ENCODE measurements at regions not wholly inside any gene's neighbourhood (a gene's known extent, or its start where the extent isn't known, plus 50 kb on each side); places are given as distances from the start of the nearest gene placed in this dataset.

DNA sequence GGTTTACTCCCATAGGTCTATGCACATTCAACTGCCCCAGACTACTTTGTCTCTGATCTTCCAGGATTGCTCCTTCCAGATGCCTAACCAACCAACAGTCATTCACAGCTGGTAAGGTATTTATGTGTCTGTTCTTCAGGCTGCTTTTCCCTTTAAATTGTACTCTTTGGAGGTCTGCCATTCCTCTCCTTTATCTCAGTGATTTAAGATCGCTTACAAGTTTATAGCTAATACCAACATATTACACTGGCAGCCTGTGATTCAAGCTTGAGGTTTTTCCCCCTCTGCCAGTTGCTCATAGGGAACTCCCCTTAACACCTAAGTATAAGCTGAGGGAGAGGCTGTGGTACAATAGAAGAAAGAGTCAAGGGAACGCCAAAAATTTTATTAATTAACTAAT, 711.7 kb upstream of the EDIL3 start:
- H3K9me3 Mint-ChIP-seq: peaks cover 13% of the 10 kb centered on the region

DNA sequence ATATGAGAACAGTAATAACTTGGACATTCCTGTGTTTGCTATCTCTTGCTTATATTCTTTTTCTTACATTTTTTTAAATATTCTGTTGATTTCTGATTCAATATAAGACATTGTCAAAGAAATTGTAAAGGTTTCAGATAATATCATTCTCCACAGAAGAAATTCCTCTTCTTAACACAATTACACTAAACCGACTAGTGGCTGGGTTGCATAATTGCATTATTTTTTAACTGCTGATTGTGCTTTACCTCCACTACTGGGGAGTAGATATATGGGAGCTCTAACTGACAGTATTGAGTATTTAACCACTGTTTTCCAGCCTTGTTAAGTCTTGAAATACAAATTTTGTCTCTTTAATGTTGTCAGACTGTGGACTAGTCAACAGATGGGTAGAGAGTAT, 723.8 kb upstream of the EDIL3 start:
- Mint-ChIP-seq H3K4me1 (ENCODE audit: low read depth) (no peaks in the 10 kb centered on the region), H3K9me3 (peaks cover 3% of the 10 kb centered on the region), H3K4me3 (no peak overlapping the region), H3K27me3 (ENCODE audit: low read depth) (no peaks in the 10 kb centered on the region), H3K36me3 (ENCODE audit: insufficient read depth) (no peaks in the 10 kb centered on the region)
- no peak for DNase-seq
- no peak for ATAC-seq

More for the DNA sequence above, 711.7 kb upstream of the EDIL3 start:
- H3K4me3 Mint-ChIP-seq: no peak overlapping the region
- DNase-seq (no peak), ATAC-seq (no peak)
- no peaks in the 10 kb centered on the region for H3K27me3 Mint-ChIP-seq (ENCODE audit: low read depth)
- no peaks in the 10 kb centered on the region for H3K4me1 Mint-ChIP-seq (ENCODE audit: low read depth)
- H3K36me3 Mint-ChIP-seq (ENCODE audit: insufficient read depth): no peaks in the 10 kb centered on the region

DNA sequence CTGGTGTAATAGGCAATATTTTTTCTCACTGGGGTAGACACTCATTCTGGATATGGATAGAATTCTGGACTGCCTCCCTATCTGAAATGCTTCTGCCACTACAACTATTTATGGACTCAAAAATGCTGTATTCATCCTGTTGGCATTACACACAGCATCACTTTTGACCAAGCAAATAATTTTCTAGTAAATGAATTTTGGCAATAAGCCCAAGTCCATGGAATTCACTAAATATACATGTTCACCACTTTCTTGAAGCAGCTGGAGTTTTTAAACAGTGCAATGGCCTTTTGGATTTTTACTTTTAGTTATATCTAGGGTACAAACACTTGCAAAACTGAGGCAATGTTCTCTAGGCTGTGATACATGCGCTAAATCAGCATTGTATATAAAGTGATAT, 724.9 kb upstream of the EDIL3 start:
- ATAC-seq (no peak), DNase-seq (no peak)
- no peak overlapping the region for H3K4me3 Mint-ChIP-seq
- H3K27me3 Mint-ChIP-seq (ENCODE audit: low read depth): no peaks in the 10 kb centered on the region
- no peaks in the 10 kb centered on the region for H3K36me3 Mint-ChIP-seq (ENCODE audit: insufficient read depth)
- peaks cover 3% of the 10 kb centered on the region for H3K9me3 Mint-ChIP-seq
- H3K4me1 Mint-ChIP-seq (ENCODE audit: low read depth): no peaks in the 10 kb centered on the region

DNA sequence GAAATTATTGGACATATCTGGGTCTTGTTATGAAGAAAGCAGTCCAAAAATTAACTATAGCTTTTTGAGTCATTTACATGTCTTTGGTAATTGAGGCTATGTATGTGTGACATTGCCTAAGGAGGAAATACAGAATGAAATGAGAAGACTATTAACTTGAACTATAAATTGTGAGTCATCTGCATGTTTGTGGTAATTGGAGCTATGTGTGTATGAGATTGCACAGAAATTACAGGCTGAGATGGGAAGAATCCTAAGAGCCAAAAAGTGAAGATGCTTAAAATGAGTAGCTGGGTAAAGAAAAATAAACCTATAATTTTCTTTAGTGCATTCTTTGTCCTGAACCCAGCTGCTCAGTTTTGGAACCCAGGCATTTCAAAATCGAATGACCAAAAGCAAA, 747.6 kb upstream of the EDIL3 start:
- DNase-seq: no peak
- no peak for ATAC-seq
- Mint-ChIP-seq H3K4me1 (ENCODE audit: low read depth) (no peaks in the 10 kb centered on the region), H3K4me3 (no peak overlapping the region), H3K36me3 (ENCODE audit: insufficient read depth) (no peaks in the 10 kb centered on the region), H3K27me3 (ENCODE audit: low read depth) (no peaks in the 10 kb centered on the region), H3K9me3 (peaks cover 7% of the 10 kb centered on the region)

DNA sequence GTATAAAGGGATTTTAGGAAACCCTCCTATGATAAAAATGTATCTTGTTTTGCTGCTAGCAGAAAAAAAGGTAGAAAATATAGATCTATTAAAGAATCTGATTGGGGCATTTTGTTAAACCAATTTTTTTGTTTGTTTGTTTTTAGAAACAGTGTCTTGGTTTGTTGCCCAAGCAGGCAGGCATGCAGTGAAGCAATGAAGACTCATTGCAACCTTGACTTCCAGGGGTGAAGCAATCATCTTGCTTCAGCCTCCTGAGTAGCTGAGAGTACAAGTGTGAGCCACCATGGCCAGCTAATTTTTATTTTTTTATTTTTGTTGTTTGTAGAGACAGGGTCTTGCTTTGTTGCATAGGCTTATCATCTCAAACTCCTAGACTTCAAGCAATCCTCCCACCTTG, 755.8 kb upstream of the EDIL3 start:
- Mint-ChIP-seq H3K4me3 (no peak overlapping the region), H3K27me3 (ENCODE audit: low read depth) (no peaks in the 10 kb centered on the region), H3K9me3 (peaks cover 8% of the 10 kb centered on the region), H3K4me1 (ENCODE audit: low read depth) (no peaks in the 10 kb centered on the region), H3K36me3 (ENCODE audit: insufficient read depth) (no peaks in the 10 kb centered on the region)
- DNase-seq: no peak
- ATAC-seq: no peak

DNA sequence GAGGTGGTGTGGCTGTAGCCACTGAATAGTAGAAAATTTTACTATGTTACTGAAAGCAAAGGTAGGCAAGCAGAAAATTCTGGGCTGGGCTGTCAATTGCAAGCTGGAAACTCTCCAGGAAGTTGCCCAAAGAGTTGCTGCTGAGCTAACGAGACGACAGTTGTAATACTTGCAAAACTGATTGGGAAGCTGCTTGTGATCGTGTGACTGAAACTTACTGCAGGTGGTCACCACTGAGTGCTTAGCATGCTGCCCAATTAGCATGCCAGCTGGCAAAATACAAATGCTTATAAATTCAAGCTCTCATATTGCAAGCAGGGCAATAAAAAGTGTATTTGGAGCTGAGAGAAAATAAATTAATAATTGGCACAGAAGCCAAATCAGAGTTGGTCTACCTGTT, 758.5 kb upstream of the EDIL3 start:
- DNase-seq (no peak), ATAC-seq (no peak)
- Mint-ChIP-seq H3K27me3 (ENCODE audit: low read depth) (no peaks in the 10 kb centered on the region), H3K9me3 (peaks cover 8% of the 10 kb centered on the region), H3K4me3 (no peak overlapping the region), H3K36me3 (ENCODE audit: insufficient read depth) (no peaks in the 10 kb centered on the region), H3K4me1 (ENCODE audit: low read depth) (no peaks in the 10 kb centered on the region)

DNA sequence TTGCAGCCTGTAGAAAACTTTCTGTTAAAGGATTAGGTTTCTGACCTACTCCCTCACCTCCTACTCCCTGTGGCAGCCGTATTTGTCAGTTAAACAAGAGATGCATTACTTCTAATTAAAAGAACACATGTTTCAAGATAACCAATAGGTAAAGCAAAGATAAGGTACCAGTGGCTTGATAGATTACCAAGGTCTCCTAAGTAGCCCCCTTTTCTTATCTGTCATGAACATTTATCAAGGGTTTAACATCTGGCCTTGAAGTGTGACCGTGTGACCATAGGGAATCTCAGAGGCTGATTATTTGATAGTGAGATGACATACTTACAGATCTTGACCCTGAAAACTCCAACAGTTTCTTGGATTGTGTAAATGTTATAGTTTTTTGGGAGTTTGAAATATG, 764.0 kb upstream of the EDIL3 start:
- no peaks in the 10 kb centered on the region for H3K4me1 Mint-ChIP-seq (ENCODE audit: low read depth)
- H3K27me3 Mint-ChIP-seq (ENCODE audit: low read depth): no peaks in the 10 kb centered on the region
- no peaks in the 10 kb centered on the region for H3K36me3 Mint-ChIP-seq (ENCODE audit: insufficient read depth)
- DNase-seq (no peak), ATAC-seq (no peak)
- H3K9me3 Mint-ChIP-seq: peaks cover 6% of the 10 kb centered on the region
- no peak overlapping the region for H3K4me3 Mint-ChIP-seq

DNA sequence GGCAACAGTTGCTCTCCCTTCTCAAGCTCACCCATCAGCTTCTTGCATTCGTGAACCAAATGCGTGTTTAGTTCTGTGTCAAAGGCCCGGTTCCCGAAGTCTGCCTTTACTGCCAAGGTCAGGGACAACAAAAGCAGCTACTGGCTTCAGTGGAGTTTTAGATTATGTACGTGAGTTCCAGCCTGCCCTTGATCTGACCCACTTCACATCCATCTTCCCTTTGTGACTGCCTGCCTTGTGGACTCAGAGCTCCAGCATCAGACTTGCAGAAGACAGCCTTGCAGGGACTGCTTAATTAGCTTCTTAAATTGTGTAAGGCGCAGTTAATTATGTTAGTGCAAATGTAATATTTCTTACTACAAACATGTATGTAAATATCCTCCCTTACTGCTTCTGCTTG, 774.7 kb upstream of the EDIL3 start:
- Mint-ChIP-seq H3K4me3 (no peak overlapping the region), H3K9me3 (no peaks in the 10 kb centered on the region), H3K4me1 (ENCODE audit: low read depth) (no peaks in the 10 kb centered on the region), H3K27me3 (ENCODE audit: low read depth) (no peaks in the 10 kb centered on the region), H3K36me3 (ENCODE audit: insufficient read depth) (no peaks in the 10 kb centered on the region)
- DNase-seq: no peak
- ATAC-seq: no peak

DNA sequence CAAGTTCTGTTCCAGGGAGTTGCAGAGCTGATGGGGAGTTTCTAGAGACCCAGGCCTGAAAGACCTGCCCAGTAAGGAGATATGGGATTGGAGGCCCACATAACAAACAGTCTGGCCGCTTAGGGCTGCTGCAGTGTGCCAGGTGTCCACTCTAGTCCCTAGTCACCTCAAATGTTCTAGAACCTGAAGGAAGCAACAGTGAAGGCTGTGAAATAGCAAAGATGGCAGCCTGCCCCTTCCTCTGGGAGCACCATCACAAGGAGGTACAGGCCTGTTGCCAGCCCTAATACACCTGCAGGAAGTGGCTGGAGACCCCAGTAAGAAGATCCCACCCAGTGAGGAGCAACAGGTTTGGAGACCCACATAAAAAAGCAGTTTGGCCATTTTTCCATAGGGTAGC, 783.8 kb upstream of the EDIL3 start:
- H3K4me1 Mint-ChIP-seq (ENCODE audit: low read depth): no peaks in the 10 kb centered on the region
- DNase-seq: no peak
- H3K36me3 Mint-ChIP-seq (ENCODE audit: insufficient read depth): no peaks in the 10 kb centered on the region
- no peaks in the 10 kb centered on the region for H3K27me3 Mint-ChIP-seq (ENCODE audit: low read depth)
- no peak overlapping the region for H3K4me3 Mint-ChIP-seq
- peaks cover 9% of the 10 kb centered on the region for H3K9me3 Mint-ChIP-seq
- ATAC-seq: no peak

DNA sequence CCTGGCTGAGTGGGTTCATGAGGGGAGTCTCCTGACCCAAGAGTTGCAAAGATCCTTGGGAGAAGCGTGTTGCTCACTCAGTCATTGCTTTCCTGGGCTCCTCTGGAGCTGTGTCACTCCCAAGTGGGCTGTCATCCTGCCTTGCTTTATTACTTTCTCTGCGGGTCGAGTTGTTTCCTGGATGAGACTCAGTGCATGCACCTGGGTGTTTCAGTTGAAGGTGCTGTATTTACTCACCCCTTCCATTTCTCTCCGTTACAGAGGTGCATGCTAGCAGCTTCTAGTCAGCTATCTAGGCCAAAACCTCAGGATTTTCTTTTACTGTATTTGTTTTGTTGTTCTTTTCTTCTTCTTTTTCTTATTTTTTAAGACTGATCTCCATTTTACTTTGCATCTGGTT, 785.5 kb upstream of the EDIL3 start:
- no peak overlapping the region for H3K4me3 Mint-ChIP-seq
- ATAC-seq (no peak), DNase-seq (no peak)
- no peaks in the 10 kb centered on the region for H3K36me3 Mint-ChIP-seq (ENCODE audit: insufficient read depth)
- H3K9me3 Mint-ChIP-seq: peaks cover 8% of the 10 kb centered on the region
- H3K4me1 Mint-ChIP-seq (ENCODE audit: low read depth): no peaks in the 10 kb centered on the region
- H3K27me3 Mint-ChIP-seq (ENCODE audit: low read depth): no peaks in the 10 kb centered on the region

DNA sequence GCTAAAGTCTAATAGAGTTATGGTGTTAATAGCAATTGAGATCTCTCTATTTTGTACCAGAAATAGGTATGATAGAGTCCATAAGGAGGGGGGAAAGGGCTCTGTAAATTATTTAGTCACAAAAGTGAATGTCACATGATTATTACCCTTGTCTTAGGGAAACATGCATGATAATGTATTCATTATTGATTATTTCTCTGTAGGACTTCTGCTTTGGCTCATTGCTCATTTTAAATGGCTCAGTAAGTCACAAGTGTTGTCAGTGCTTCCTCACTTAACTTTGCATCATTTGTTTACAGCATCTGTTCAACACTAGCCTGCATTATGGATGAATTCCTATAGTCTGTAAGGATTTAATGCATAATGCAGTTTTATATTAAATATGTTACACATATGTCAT, 788.8 kb upstream of the EDIL3 start:
- Mint-ChIP-seq H3K4me1 (ENCODE audit: low read depth) (no peaks in the 10 kb centered on the region), H3K27me3 (ENCODE audit: low read depth) (peaks cover 1% of the 10 kb centered on the region), H3K36me3 (ENCODE audit: insufficient read depth) (no peaks in the 10 kb centered on the region), H3K9me3 (no peaks in the 10 kb centered on the region), H3K4me3 (no peak overlapping the region)
- DNase-seq: no peak
- no peak for ATAC-seq

DNA sequence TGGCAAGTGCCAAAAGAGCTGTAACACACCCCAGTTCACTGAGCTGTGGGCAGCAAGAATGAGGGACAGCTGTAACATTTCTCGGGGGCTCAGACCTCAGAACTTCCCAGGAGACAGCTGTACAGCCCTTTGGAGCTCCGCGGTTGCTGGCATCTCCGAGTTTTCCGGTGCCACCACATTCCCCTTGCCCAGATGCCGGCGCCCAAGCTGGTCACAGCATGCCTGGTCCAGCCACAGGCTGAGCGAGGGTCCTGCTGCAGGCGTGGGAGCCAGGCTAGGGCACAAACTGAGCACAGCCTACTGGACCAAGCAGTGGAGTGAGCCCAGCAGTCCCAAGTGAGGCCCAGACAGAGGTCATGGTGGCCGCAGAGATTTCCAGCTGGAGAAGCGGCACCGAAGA, 797.7 kb upstream of the EDIL3 start:
- H3K4me1 Mint-ChIP-seq (ENCODE audit: low read depth): no peaks in the 10 kb centered on the region
- H3K36me3 Mint-ChIP-seq (ENCODE audit: insufficient read depth): no peaks in the 10 kb centered on the region
- ATAC-seq (no peak), DNase-seq (no peak)
- H3K27me3 Mint-ChIP-seq (ENCODE audit: low read depth): no peaks in the 10 kb centered on the region
- no peak overlapping the region for H3K4me3 Mint-ChIP-seq
- no peaks in the 10 kb centered on the region for H3K9me3 Mint-ChIP-seq

DNA sequence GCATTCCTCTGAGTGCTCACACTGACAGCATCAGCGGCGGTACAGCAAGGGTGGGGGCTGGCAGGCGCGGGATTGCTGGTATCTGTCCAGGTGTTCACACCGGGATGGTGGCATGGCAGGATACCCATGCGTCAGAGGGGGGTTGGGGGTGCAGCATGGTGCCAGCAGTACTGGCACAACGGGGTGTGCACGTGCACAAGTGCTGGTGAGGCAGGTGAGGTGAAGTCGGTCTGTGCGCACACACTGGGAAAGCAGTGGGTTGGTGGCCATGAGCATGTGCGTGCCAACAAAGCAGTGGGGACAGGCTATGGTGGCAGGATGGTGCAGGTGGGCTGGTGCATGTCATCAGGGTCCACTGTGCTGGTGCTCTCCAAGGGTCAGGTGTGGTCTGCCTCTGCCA, 819.6 kb upstream of the EDIL3 start:
- Mint-ChIP-seq H3K9me3 (no peaks in the 10 kb centered on the region), H3K36me3 (ENCODE audit: insufficient read depth) (no peaks in the 10 kb centered on the region), H3K27me3 (ENCODE audit: low read depth) (no peaks in the 10 kb centered on the region), H3K4me3 (no peak overlapping the region), H3K4me1 (ENCODE audit: low read depth) (no peaks in the 10 kb centered on the region)
- no peak for DNase-seq
- no peak for ATAC-seq

DNA sequence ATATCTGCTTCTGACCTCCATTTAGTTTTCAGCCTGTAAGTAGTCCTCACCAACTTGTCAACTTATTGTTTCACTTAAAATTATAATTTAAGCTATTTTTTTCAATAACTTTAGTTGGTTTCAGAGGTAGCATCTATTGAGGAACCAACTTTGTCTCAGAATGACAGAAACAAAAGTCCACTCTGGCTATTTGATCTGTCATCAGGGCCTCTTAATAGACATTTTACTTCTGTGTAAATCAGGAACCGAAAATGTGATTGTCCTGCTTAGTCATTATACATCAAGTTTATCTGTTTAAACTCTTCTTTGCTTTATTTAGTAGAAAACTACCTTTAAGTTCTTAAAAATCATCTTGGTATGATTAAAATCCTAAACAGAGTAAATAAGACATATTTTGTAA, 820.8 kb upstream of the EDIL3 start:
- no peak for DNase-seq
- no peak overlapping the region for H3K4me3 Mint-ChIP-seq
- no peaks in the 10 kb centered on the region for H3K4me1 Mint-ChIP-seq (ENCODE audit: low read depth)
- H3K9me3 Mint-ChIP-seq: no peaks in the 10 kb centered on the region
- no peaks in the 10 kb centered on the region for H3K27me3 Mint-ChIP-seq (ENCODE audit: low read depth)
- H3K36me3 Mint-ChIP-seq (ENCODE audit: insufficient read depth): no peaks in the 10 kb centered on the region
- no peak for ATAC-seq

DNA sequence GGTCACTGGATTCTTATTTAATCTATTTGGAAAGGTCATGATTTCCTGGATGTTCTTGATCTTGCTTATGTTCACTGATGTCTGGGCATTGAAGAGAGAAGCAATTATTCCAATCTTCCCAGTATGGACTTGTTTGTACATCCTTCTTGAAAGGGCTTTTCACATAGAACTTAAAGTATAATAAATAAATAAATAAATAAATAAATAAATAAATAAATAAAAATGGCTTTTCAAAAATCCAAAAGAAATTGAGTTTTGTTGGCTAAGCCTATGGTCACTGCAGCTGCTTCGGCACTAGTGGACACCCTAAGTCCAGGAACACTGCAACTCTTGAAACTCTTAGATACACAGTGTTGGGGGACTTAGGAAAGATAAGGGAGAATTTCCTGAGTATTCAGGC, 840.7 kb upstream of the EDIL3 start:
- H3K27me3 Mint-ChIP-seq (ENCODE audit: low read depth): no peaks in the 10 kb centered on the region
- H3K4me3 Mint-ChIP-seq: no peak overlapping the region
- H3K4me1 Mint-ChIP-seq (ENCODE audit: low read depth): no peaks in the 10 kb centered on the region
- DNase-seq: no peak
- no peak for ATAC-seq
- H3K36me3 Mint-ChIP-seq (ENCODE audit: insufficient read depth): no peaks in the 10 kb centered on the region
- peaks cover 12% of the 10 kb centered on the region for H3K9me3 Mint-ChIP-seq

DNA sequence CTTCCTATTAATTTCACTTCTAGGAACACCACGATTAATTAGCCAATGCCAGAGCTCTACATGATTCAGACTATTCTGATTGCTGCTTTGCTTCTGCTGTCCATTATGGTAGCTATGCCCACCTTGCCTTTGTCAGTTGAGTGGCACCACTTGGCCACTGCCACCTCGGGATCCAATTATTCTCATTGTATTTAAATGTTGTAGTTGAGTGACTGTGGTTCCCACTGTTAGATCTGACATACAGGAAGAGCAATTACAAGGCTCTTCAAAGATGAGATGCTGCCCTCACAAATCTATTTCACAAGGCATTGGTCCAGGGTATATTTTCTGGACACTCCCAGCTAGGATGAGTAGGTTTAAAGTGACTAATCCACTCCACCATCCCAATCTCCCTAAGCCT, 864.5 kb upstream of the EDIL3 start:
- H3K4me1 Mint-ChIP-seq (ENCODE audit: low read depth): no peaks in the 10 kb centered on the region
- H3K36me3 Mint-ChIP-seq (ENCODE audit: insufficient read depth): no peaks in the 10 kb centered on the region
- H3K4me3 Mint-ChIP-seq: no peak overlapping the region
- peaks cover 26% of the 10 kb centered on the region for H3K9me3 Mint-ChIP-seq
- ATAC-seq: no peak
- no peak for DNase-seq
- H3K27me3 Mint-ChIP-seq (ENCODE audit: low read depth): no peaks in the 10 kb centered on the region

All from activated T-cell treated with anti-CD3 and anti-CD28 coated beads, Interleukin-2, amount 50 U/mL, for 4 hours (primary cell).